GM12864 (cell line): ENCODE measurements at regions not wholly inside any gene's neighbourhood (a gene's known extent, or its start where the extent isn't known, plus 50 kb on each side); places are given as distances from the start of the nearest gene placed in this dataset.

ENCODE experiments used
- DNase-seq: peaks from one replicate; pipeline ENCODE4 v3.0.0-alpha.2; 2011; ENCODE audit warnings: low read depth
- H3K4me3 ChIP-seq: 2 replicates; pipeline ENCODE4 v1.5.1; 2011; ENCODE audit warnings: mild to moderate bottlenecking, low read depth, low read length, control low read depth
- CTCF ChIP-seq: IDR thresholded peaks from 2 replicates; pipeline ENCODE4 v1.5.1; 2011; ENCODE audit warnings: low read depth, mild to moderate bottlenecking, moderate library complexity, low read length, control low read depth, inconsistent platforms; ENCODE audit errors: missing control alignments

GRCh38 chr10:33042565-33042964 lies 84.5 kb upstream of the ITGB1 start:
- no peak for DNase-seq
- H3K4me3 ChIP-seq = no peak overlapping the region
- no peak for TF ChIP-seq CTCF

- TF ChIP-seq CTCF = no peak
- no peak overlapping the region for H3K4me3 ChIP-seq
- no peak for DNase-seq
Observed at GRCh38 chr10:33041783-33042437, 83.9 kb upstream of the ITGB1 start.

GRCh38 chr10:33040436-33040835 lies 82.4 kb upstream of the ITGB1 start:
- TF ChIP-seq CTCF = no peak
- H3K4me3 ChIP-seq = no peak overlapping the region
- DNase-seq = no peak

- no peak overlapping the region for H3K4me3 ChIP-seq
- DNase-seq = no peak
- TF ChIP-seq CTCF = no peak
Observed at GRCh38 chr10:33039181-33039580, 81.2 kb upstream of the ITGB1 start.

GRCh38 chr10:33038672-33039071 lies 80.6 kb upstream of the ITGB1 start:
- TF ChIP-seq CTCF = no peak
- no peak for DNase-seq
- no peak overlapping the region for H3K4me3 ChIP-seq

- no peak for DNase-seq
- TF ChIP-seq CTCF = no peak
- no peak overlapping the region for H3K4me3 ChIP-seq
Observed at GRCh38 chr10:33037726-33038125, 79.7 kb upstream of the ITGB1 start.

GRCh38 chr10:33036670-33037069 lies 78.6 kb upstream of the ITGB1 start:
- no peak for DNase-seq
- TF ChIP-seq CTCF = no peak
- no peak overlapping the region for H3K4me3 ChIP-seq
